HCT116 (cell line): ENCODE measurements at regions not wholly inside any gene's neighbourhood (a gene's known extent, or its start where the extent isn't known, plus 50 kb on each side); places are given as distances from the start of the nearest gene placed in this dataset.

Experiments
- ATAC-seq: fragments of 200-7000 bp; cut with Tn5 transposase; 2 replicates; pipeline ENCODE4 v1.9.1; 2020; ENCODE audit warnings: mild to moderate bottlenecking, moderate library complexity
- BruUV-seq: library from RNA; stranded (reverse); fragments of 400-500 nt; replicated peaks from 2 replicates; lab custom pipeline; 2021; lab: Mats Ljungman, UMichigan
- CTCF ChIA-PET: fragments of 300-600 bp; sonication (Branson Sonifier 250); formaldehyde crosslinking; loops from one replicate; lab custom pipeline; 2021; ENCODE audit warnings: antibody characterized with exemption; lab: Charles Lee
- POLR2A ChIA-PET: fragments of 300-600, 350-600 bp; sonication (Branson Sonifier 250); formaldehyde crosslinking; loops from one replicate; lab custom pipeline; 2021; ENCODE audit warnings: antibody characterized with exemption; lab: Charles Lee
- RAD21 ChIA-PET, 2 experiments: fragments of 300-600 bp; sonication (Branson Sonifier 250); formaldehyde crosslinking; loops; one replicate each; lab custom pipeline; 2023; ENCODE audit warnings: low total read pairs in 2 of 2; ENCODE audit not compliant: uncharacterized antibody in 2 of 2, unreplicated experiment in 2 of 2, low non-redundant PET in 1 of 2; lab: Charles Lee
- DNase-seq: peaks from one replicate; pipeline ENCODE4 v3.0.0-alpha.2; 2010; ENCODE audit warnings: low read depth, low spot score
- H2AFZ ChIP-seq: fragments of 200-600 bp; shearing (Covaris generic), sonication (generic); 2 replicates; pipeline ENCODE4 v1.6.1; 2017; ENCODE audit warnings: low read depth, mixed run types, mixed read lengths, antibody characterized with exemption, low read length; ENCODE audit not compliant: poor library complexity, severe bottlenecking
- H3K27ac ChIP-seq: 2 replicates; pipeline ENCODE4 v1.5.1; 2012; ENCODE audit warnings: low read depth, low read length
- H3K27me3 ChIP-seq: fragments of 200-600 bp; sonication (generic); 2 replicates; pipeline ENCODE4 v1.6.1; 2016; ENCODE audit warnings: mixed run types, low read length, mixed read lengths; ENCODE audit not compliant: insufficient read depth
- H3K36me3 ChIP-seq, 2 experiments: fragments of 200-500 bp in 1 of 2; fragments of 200-600 bp in 1 of 2; sonication (Bioruptor generic) in 1 of 2; sonication (generic) in 1 of 2; 2 replicates each; pipeline versions ENCODE4 v1.5.1 to v1.6.1; 2014 to 2016; ENCODE audit warnings: low read length in 2 of 2, inconsistent platforms in 1 of 2, mixed read lengths in 1 of 2, mixed run types in 1 of 2; ENCODE audit not compliant: insufficient read depth in 2 of 2, control insufficient read depth in 1 of 2
- H3K4me1 ChIP-seq, 2 experiments: fragments of 200-600 bp in 1 of 2; sonication (generic) in 1 of 2; 2 replicates each; pipeline versions ENCODE4 v1.5.1 to v1.6.1; 2012 to 2017; ENCODE audit warnings: low read length in 2 of 2, inconsistent platforms in 1 of 2, mild to moderate bottlenecking in 1 of 2, mixed read lengths in 1 of 2, mixed run types in 1 of 2, moderate library complexity in 1 of 2; ENCODE audit not compliant: insufficient read depth in 2 of 2, control insufficient read depth in 1 of 2
- H3K4me2 ChIP-seq: fragments of 200-600 bp; sonication (generic); 2 replicates; pipeline ENCODE4 v1.6.1; 2017; ENCODE audit warnings: mixed run types, low read length, mixed read lengths
- H3K4me3 ChIP-seq, 2 experiments: fragments of 200-600 bp in 1 of 2; sonication (generic) in 1 of 2; replicated peaks in 1 of 2; 2 replicates each; pipeline ENCODE4 v1.5.1; 2011 to 2016; ENCODE audit warnings: low read length in 2 of 2, control low read depth in 1 of 2, low read depth in 1 of 2, mild to moderate bottlenecking in 1 of 2, mixed read lengths in 1 of 2, mixed run types in 1 of 2
- H3K79me2 ChIP-seq: fragments of 200-600 bp; sonication (generic); 2 replicates; pipeline ENCODE4 v1.6.1; 2017; ENCODE audit warnings: mild to moderate bottlenecking, mixed run types, low read length, moderate library complexity, mixed read lengths; ENCODE audit not compliant: insufficient read depth
- H3K9ac ChIP-seq: fragments of 200-600 bp; sonication (generic); 2 replicates; pipeline ENCODE4 v1.6.1; 2016; ENCODE audit warnings: low read length, mixed read lengths
- H3K9me2 ChIP-seq: fragments of 200-600 bp; sonication (generic), shearing (Covaris generic); 2 replicates; pipeline ENCODE4 v1.6.1; 2017; ENCODE audit warnings: mixed run types, mild to moderate bottlenecking, moderate library complexity; ENCODE audit not compliant: insufficient read depth
- H3K9me3 ChIP-seq, 2 experiments: fragments of 200-500 bp in 1 of 2; fragments of 200-600 bp in 1 of 2; sonication (Bioruptor generic) in 1 of 2; sonication (generic) in 1 of 2; 2 replicates each; pipeline ENCODE4 v1.6.1; 2014 to 2017; ENCODE audit warnings: low read length in 2 of 2, mixed read lengths in 2 of 2, inconsistent platforms in 1 of 2, low read depth in 1 of 2, mild to moderate bottlenecking in 1 of 2, mixed run types in 1 of 2, moderate library complexity in 1 of 2; ENCODE audit not compliant: control insufficient read depth in 1 of 2, insufficient read depth in 1 of 2
- H4K20me1 ChIP-seq: fragments of 200-600 bp; sonication (generic), shearing (Covaris generic); 2 replicates; pipeline ENCODE4 v1.6.1; 2017; ENCODE audit warnings: mixed run types, mild to moderate bottlenecking, moderate library complexity; ENCODE audit not compliant: insufficient read depth
- ELF1 ChIP-seq: IDR thresholded peaks from 2 replicates; pipeline ENCODE4 v1.6.1; 2012; ENCODE audit warnings: low read depth, borderline replicate concordance
- EZH2 ChIP-seq: fragments of 200-600 bp; sonication (generic); IDR thresholded peaks from 2 replicates; pipeline ENCODE4 v1.6.1; 2017; ENCODE audit warnings: antibody characterized with exemption, mixed run types
- EZH2phosphoT487 ChIP-seq: fragments of 200-600 bp; IDR thresholded peaks from 2 replicates; pipeline ENCODE4 v1.6.1; 2018; ENCODE audit warnings: antibody characterized with exemption, borderline replicate concordance
- FOSL1 ChIP-seq: IDR thresholded peaks from 2 replicates; pipeline ENCODE4 v1.6.1; 2012; ENCODE audit warnings: low read depth
- POLR2A ChIP-seq: IDR thresholded peaks from 2 replicates; pipeline ENCODE4 v1.7.0; 2011; ENCODE audit warnings: borderline replicate concordance; ENCODE audit not compliant: insufficient read depth, insufficient read length; ENCODE audit errors: extremely low read depth
- POLR2AphosphoS5 ChIP-seq: IDR thresholded peaks from 2 replicates; pipeline ENCODE4 v1.6.1; 2011; ENCODE audit warnings: mild to moderate bottlenecking, low read depth, low read length, moderate library complexity
- RAD21 ChIP-seq: IDR thresholded peaks from 2 replicates; pipeline ENCODE4 v1.6.1; 2012; ENCODE audit warnings: low read depth, mild to moderate bottlenecking
- SIN3A ChIP-seq: IDR thresholded peaks from 2 replicates; pipeline ENCODE4 v1.6.1; 2012; ENCODE audit warnings: low read depth
- SP1 ChIP-seq: IDR thresholded peaks from 2 replicates; pipeline ENCODE4 v1.6.1; 2012; ENCODE audit warnings: low read depth
- TCF7L2 ChIP-seq: IDR thresholded peaks from 2 replicates; pipeline ENCODE4 v1.7.0; 2011; ENCODE audit warnings: borderline replicate concordance, inconsistent platforms; ENCODE audit not compliant: insufficient read depth, insufficient read length; ENCODE audit errors: extremely low read depth
- YY1 ChIP-seq: IDR thresholded peaks from 2 replicates; pipeline ENCODE4 v1.6.1; 2011; ENCODE audit warnings: low read length, low read depth, moderate library complexity, mild to moderate bottlenecking; ENCODE audit not compliant: insufficient replicate concordance; ENCODE audit errors: extremely low read depth
- ZNF274 ChIP-seq: fragments of 200-500 bp; sonication (Bioruptor generic); IDR thresholded peaks from 2 replicates; pipeline ENCODE4 v1.6.1; 2014; ENCODE audit warnings: mild to moderate bottlenecking, low read depth, low read length, inconsistent platforms
- intact Hi-C: fragments of 100-400 bp; cut with micrococcal nuclease; formaldehyde crosslinking; loops from 2 replicates; pipeline ENCODE4 v1.10.0; 2022
- TF ChIP-seq, protein P1 (sequence below): IDR thresholded peaks from 2 replicates; pipeline ENCODE4 v1.6.1; 2011; ENCODE audit warnings: mild to moderate bottlenecking, low read length, moderate library complexity; ENCODE audit not compliant: insufficient replicate concordance; ENCODE audit errors: extremely low read depth
- TF ChIP-seq, protein P2 (sequence below): IDR thresholded peaks from 2 replicates; pipeline ENCODE4 v1.6.1; 2012

- POLR2A ChIA-PET = no interaction called here
- Histone ChIP-seq H3K9me3 (peaks cover 0 to 3% of the 10 kb centered on the region in 2 experiments; a peak in 1 of 4 replicates), H3K27me3 (no peaks in the 10 kb centered on the region), H4K20me1 (no peaks in the 10 kb centered on the region), H3K9ac (no peak overlapping the region), H3K27ac (no peak overlapping the region), H3K4me1 (no peaks in the 10 kb centered on the region), H3K79me2 (no peaks in the 10 kb centered on the region), H3K4me2 (no peak overlapping the region), H2AFZ (no peak overlapping the region), H3K9me2 (no peaks in the 10 kb centered on the region), H3K36me3 (no peaks in the 10 kb centered on the region), H3K4me3 (no peak overlapping the region)
- RAD21 ChIA-PET = no interaction called here
- CTCF ChIA-PET = no interaction called here
- TF ChIP-seq EZH2 (no peak), SIN3A (no peak), RAD21 (no peak), EZH2phosphoT487 (no peak), POLR2A (no peak), ELF1 (no peak), TCF7L2 (no peak), FOSL1 (no peak), POLR2AphosphoS5 (no peak), ZNF274 (no peak), SP1 (no peak), YY1 (no peak)
- TF ChIP-seq, protein P1, sequence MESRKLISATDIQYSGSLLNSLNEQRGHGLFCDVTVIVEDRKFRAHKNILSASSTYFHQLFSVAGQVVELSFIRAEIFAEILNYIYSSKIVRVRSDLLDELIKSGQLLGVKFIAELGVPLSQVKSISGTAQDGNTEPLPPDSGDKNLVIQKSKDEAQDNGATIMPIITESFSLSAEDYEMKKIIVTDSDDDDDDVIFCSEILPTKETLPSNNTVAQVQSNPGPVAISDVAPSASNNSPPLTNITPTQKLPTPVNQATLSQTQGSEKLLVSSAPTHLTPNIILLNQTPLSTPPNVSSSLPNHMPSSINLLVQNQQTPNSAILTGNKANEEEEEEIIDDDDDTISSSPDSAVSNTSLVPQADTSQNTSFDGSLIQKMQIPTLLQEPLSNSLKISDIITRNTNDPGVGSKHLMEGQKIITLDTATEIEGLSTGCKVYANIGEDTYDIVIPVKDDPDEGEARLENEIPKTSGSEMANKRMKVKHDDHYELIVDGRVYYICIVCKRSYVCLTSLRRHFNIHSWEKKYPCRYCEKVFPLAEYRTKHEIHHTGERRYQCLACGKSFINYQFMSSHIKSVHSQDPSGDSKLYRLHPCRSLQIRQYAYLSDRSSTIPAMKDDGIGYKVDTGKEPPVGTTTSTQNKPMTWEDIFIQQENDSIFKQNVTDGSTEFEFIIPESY = no peak
- TF ChIP-seq, protein P2, sequence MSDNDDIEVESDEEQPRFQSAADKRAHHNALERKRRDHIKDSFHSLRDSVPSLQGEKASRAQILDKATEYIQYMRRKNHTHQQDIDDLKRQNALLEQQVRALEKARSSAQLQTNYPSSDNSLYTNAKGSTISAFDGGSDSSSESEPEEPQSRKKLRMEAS = no peak
- intact Hi-C loops = no loop called here
- ATAC-seq = no peak
- BruUV-seq = no TSS peak
- DNase-seq = no peak
Measured at GRCh38 chr20:12886618-12887363, 122.0 kb upstream of the SPTLC3 start.
